ENCODE measurements at regions not wholly inside any gene's neighbourhood (a gene's known extent, or its start where the extent isn't known, plus 50 kb on each side); places are given as distances from the start of the nearest gene placed in this dataset.

DNA sequence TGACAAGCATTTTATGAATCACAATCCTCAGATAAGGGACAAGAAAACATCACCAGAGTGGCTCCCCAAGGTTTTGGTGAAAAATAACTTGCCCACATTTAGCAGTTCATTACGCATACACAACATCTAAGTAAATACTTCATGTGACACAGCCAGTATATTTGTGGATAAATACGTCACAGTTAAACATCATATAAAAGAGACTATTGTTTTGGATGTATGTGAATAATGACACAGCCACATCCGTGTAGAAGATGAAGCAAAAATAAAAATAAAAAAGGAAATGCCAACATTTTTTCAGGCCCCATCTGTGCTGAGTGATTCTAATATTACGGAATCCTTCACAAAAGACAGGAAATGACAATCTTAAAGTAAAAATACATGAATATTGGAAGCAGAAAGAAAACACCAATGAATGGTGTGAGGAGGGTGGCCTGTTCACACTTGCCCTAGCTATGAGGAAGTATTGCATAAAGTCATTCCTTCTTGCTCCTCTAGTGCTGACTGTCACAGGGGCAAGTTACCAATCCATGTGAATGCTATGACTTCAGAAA is 457.1 kb downstream of the KLF12 start:
- ChIA-PET POLR2A (no interaction called here), RAD21 (ENCODE audit: low non-redundant PET in 1 of 2, low total read pairs in 2 of 2, uncharacterized antibody in 2 of 2, unreplicated experiment in 2 of 2) (no interaction called here), CTCF (no interaction called here)
- H3K4me1 ChIP-seq (ENCODE audit: control insufficient read depth in 1 of 2, insufficient read depth in 2 of 2, low read length in 2 of 2) = no peaks in the 10 kb centered on the region
- no peaks in the 10 kb centered on the region for H4K20me1 ChIP-seq (ENCODE audit: insufficient read depth)
- H3K36me3 ChIP-seq (ENCODE audit: control insufficient read depth in 1 of 2, insufficient read depth in 2 of 2, low read length in 2 of 2) = no peaks in the 10 kb centered on the region
- no peaks in the 10 kb centered on the region for H3K9me2 ChIP-seq (ENCODE audit: insufficient read depth)
- H3K79me2 ChIP-seq (ENCODE audit: insufficient read depth, low read length) = no peaks in the 10 kb centered on the region
- H3K27me3 ChIP-seq (ENCODE audit: insufficient read depth, low read length) = no peaks in the 10 kb centered on the region
- H3K9me3 ChIP-seq (ENCODE audit: control insufficient read depth in 1 of 2, insufficient read depth in 1 of 2, low read depth in 1 of 2, low read length in 2 of 2) = no peaks in the 10 kb centered on the region
- H2AFZ ChIP-seq (ENCODE audit: low read depth, low read length, poor library complexity, severe bottlenecking) = no peak overlapping the region
- no peak overlapping the region for H3K27ac ChIP-seq (ENCODE audit: low read depth, low read length)
- intact Hi-C loops (cut with micrococcal nuclease) = no loop called here
- ATAC-seq = no peak
- H3K4me3 ChIP-seq (replicated peaks in 1 of 2; ENCODE audit: low read depth in 1 of 2, low read length in 2 of 2) = no peak overlapping the region
- H3K9ac ChIP-seq (ENCODE audit: low read length) = no peak overlapping the region
- H3K4me2 ChIP-seq (ENCODE audit: low read length) = no peak overlapping the region
- TF ChIP-seq CEBPB (IDR thresholded peaks at IDR 0.05; ENCODE audit: low read depth) = no peak
- no peak for TF ChIP-seq SRF (IDR thresholded peaks at IDR 0.05; ENCODE audit: low read depth)
- no peak for TF ChIP-seq ZNF274 (IDR thresholded peaks at IDR 0.05; ENCODE audit: low read depth, low read length)
- TF ChIP-seq, protein P1, sequence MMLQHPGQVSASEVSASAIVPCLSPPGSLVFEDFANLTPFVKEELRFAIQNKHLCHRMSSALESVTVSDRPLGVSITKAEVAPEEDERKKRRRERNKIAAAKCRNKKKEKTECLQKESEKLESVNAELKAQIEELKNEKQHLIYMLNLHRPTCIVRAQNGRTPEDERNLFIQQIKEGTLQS (IDR thresholded peaks at IDR 0.05) = no peak
- no peak for TF ChIP-seq SP1 (IDR thresholded peaks at IDR 0.05; ENCODE audit: low read depth)
- TF ChIP-seq, protein P2, sequence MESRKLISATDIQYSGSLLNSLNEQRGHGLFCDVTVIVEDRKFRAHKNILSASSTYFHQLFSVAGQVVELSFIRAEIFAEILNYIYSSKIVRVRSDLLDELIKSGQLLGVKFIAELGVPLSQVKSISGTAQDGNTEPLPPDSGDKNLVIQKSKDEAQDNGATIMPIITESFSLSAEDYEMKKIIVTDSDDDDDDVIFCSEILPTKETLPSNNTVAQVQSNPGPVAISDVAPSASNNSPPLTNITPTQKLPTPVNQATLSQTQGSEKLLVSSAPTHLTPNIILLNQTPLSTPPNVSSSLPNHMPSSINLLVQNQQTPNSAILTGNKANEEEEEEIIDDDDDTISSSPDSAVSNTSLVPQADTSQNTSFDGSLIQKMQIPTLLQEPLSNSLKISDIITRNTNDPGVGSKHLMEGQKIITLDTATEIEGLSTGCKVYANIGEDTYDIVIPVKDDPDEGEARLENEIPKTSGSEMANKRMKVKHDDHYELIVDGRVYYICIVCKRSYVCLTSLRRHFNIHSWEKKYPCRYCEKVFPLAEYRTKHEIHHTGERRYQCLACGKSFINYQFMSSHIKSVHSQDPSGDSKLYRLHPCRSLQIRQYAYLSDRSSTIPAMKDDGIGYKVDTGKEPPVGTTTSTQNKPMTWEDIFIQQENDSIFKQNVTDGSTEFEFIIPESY (IDR thresholded peaks at IDR 0.05; ENCODE audit: extremely low read depth, insufficient replicate concordance, low read length) = no peak
- no peak for TF ChIP-seq FOSL1 (IDR thresholded peaks at IDR 0.05; ENCODE audit: low read depth)
- no peak for TF ChIP-seq POLR2A (IDR thresholded peaks at IDR 0.05; ENCODE audit: borderline replicate concordance, extremely low read depth, insufficient read depth, insufficient read length)
- no peak for TF ChIP-seq YY1 (IDR thresholded peaks at IDR 0.05; ENCODE audit: extremely low read depth, insufficient replicate concordance, low read depth, low read length)
- TF ChIP-seq, protein P3, sequence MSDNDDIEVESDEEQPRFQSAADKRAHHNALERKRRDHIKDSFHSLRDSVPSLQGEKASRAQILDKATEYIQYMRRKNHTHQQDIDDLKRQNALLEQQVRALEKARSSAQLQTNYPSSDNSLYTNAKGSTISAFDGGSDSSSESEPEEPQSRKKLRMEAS (IDR thresholded peaks at IDR 0.05) = no peak
- TF ChIP-seq, protein P4, sequence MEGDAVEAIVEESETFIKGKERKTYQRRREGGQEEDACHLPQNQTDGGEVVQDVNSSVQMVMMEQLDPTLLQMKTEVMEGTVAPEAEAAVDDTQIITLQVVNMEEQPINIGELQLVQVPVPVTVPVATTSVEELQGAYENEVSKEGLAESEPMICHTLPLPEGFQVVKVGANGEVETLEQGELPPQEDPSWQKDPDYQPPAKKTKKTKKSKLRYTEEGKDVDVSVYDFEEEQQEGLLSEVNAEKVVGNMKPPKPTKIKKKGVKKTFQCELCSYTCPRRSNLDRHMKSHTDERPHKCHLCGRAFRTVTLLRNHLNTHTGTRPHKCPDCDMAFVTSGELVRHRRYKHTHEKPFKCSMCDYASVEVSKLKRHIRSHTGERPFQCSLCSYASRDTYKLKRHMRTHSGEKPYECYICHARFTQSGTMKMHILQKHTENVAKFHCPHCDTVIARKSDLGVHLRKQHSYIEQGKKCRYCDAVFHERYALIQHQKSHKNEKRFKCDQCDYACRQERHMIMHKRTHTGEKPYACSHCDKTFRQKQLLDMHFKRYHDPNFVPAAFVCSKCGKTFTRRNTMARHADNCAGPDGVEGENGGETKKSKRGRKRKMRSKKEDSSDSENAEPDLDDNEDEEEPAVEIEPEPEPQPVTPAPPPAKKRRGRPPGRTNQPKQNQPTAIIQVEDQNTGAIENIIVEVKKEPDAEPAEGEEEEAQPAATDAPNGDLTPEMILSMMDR (IDR thresholded peaks at IDR 0.05 in 2 of 3, conservative IDR thresholded peaks at IDR 0.05 in 1 of 3; ENCODE audit: borderline replicate concordance in 1 of 3, insufficient read depth in 1 of 3, low read depth in 2 of 3, low read length in 2 of 3) = no peak
- TF ChIP-seq EZH2phosphoT487 (IDR thresholded peaks at IDR 0.05; ENCODE audit: borderline replicate concordance) = no peak
- DNase-seq (ENCODE audit: low read depth, low spot score) = no peak
- BruUV-seq (replicated peaks) = no TSS peak

Data from HCT116 (cell line).